Left lobe of liver (tissue), 2 donors: ENCODE measurements at regions not wholly inside any gene's neighbourhood (a gene's known extent, or its start where the extent isn't known, plus 50 kb on each side); places are given as distances from the start of the nearest gene placed in this dataset.
A peak's percentile ranks its signal among the peaks of the same experiment; 100 is the strongest.
"Not testable (repeated sequence)": the region's sequence is repeated elsewhere in the genome, so short reads cannot be mapped to it uniquely, and the experiment has no call there.

ENCODE experiments used
- ATAC-seq: fragments of 200-7000 bp; cut with Tn5 transposase; one replicate; pipeline ENCODE4 v1.9.1; 2020; ENCODE audit warnings: mild to moderate bottlenecking, moderate library complexity
- DNase-seq: peaks from one replicate; pipeline ENCODE4 v3.0.0-alpha.2; 2020; ENCODE audit warnings: low spot score
- donor health status: DM: no; HTN: no; CAD: no; lungs with moderate emphysema.
- donor health status: DM: no; HTN: yes; CAD: no.

- ATAC-seq = no peak
These were observed 130.9 kb downstream of the RELL1 start for GRCh38 chr4:37555322-37555721.

GRCh38 chr4:37549866-37550265 is 136.3 kb downstream of the RELL1 start:
- not testable (repeated sequence) for DNase-seq, ATAC-seq

More at GRCh38 chr4:37555322-37555721, 130.9 kb downstream of the RELL1 start:
- no peak for DNase-seq

- no peak for ATAC-seq
- DNase-seq = no peak
These were observed 137.1 kb downstream of the RELL1 start for GRCh38 chr4:37549041-37549440.

GRCh38 chr4:37546586-37546985 is 139.6 kb downstream of the RELL1 start:
- DNase-seq (no peak), ATAC-seq (no peak)

GRCh38 chr4:37542706-37543105 is 143.5 kb downstream of the RELL1 start:
- peak; percentile 79 for ATAC-seq
- DNase-seq = no peak

GRCh38 chr4:37541956-37542355 is 144.2 kb downstream of the RELL1 start:
- no peak for DNase-seq
- ATAC-seq = no peak

- ATAC-seq = no peak
- no peak for DNase-seq
These were observed 145.7 kb downstream of the RELL1 start for GRCh38 chr4:37540486-37540885.

- DNase-seq (no peak), ATAC-seq (no peak)
These were observed 147.2 kb downstream of the RELL1 start for GRCh38 chr4:37538931-37539330.

- DNase-seq = no peak
- no peak for ATAC-seq
These were observed 148.7 kb downstream of the RELL1 start for GRCh38 chr4:37537484-37537883.

- ATAC-seq = peak; percentile 36
- DNase-seq = no peak
These were observed 150.3 kb downstream of the RELL1 start for GRCh38 chr4:37535872-37536271.

- ATAC-seq (no peak), DNase-seq (no peak)
These were observed 152.7 kb downstream of the RELL1 start for GRCh38 chr4:37533286-37534033.

- ATAC-seq = no peak
- DNase-seq = no peak
These were observed 155.0 kb downstream of the RELL1 start for GRCh38 chr4:37531151-37531550.

- ATAC-seq (no peak), DNase-seq (no peak)
These were observed 155.7 kb downstream of the RELL1 start for GRCh38 chr4:37530451-37530850.

GRCh38 chr4:37528166-37528885 is 157.8 kb downstream of the RELL1 start:
- DNase-seq = peak; percentile 67
- peak; percentile 98 for ATAC-seq

GRCh38 chr4:37524267-37524666 is 161.9 kb downstream of the RELL1 start:
- DNase-seq (no peak), ATAC-seq (no peak)

- DNase-seq (no peak), ATAC-seq (no peak)
These were observed 163.2 kb downstream of the RELL1 start for GRCh38 chr4:37522996-37523395.

GRCh38 chr4:37517326-37517725 is 168.8 kb downstream of the RELL1 start:
- DNase-seq = no peak
- ATAC-seq = no peak

- no peak for ATAC-seq
- DNase-seq = no peak
These were observed 170.0 kb downstream of the RELL1 start for GRCh38 chr4:37516057-37516775.

GRCh38 chr4:37510626-37511025 is 175.6 kb downstream of the RELL1 start:
- peak; percentile 52 for ATAC-seq
- DNase-seq = no peak

- ATAC-seq = peak; percentile 30
These were observed 182.9 kb downstream of the RELL1 start for GRCh38 chr4:37503261-37503660.

GRCh38 chr4:37502070-37502469 is 184.1 kb downstream of the RELL1 start:
- ATAC-seq (peak; percentile 19), DNase-seq (no peak)

More at GRCh38 chr4:37503261-37503660, 182.9 kb downstream of the RELL1 start:
- DNase-seq = no peak
